GM21717 (cell line): ENCODE measurements at regions not wholly inside any gene's neighbourhood (a gene's known extent, or its start where the extent isn't known, plus 50 kb on each side); places are given as distances from the start of the nearest gene placed in this dataset.
A peak's percentile ranks its signal among the peaks of the same experiment; 100 is the strongest.
"Not testable (repeated sequence)": the region's sequence is repeated elsewhere in the genome, so short reads cannot be mapped to it uniquely, and the experiment has no call there.

Experiments used
- ATAC-seq: cut with Tn5 transposase; IDR thresholded peaks from one replicate; pipeline ENCODE4 v1.9.1; 2021; ENCODE audit warnings: mild to moderate bottlenecking, moderate library complexity; ENCODE audit not compliant: unreplicated experiment

GRCh38 chr1:200496937-200497336 is 87.1 kb upstream of the ZNF281 start:
- ATAC-seq: no peak

GRCh38 chr1:200495901-200496300 is 86.1 kb upstream of the ZNF281 start:
- ATAC-seq: no peak

GRCh38 chr1:200493344-200493743 is 83.5 kb upstream of the ZNF281 start:
- no peak for ATAC-seq

GRCh38 chr1:200491103-200491502 is 81.3 kb upstream of the ZNF281 start:
- no peak for ATAC-seq

GRCh38 chr1:200490183-200490582 is 80.3 kb upstream of the ZNF281 start:
- no peak for ATAC-seq

- ATAC-seq: peak; percentile 56
Observed at GRCh38 chr1:200488375-200489165, 78.7 kb upstream of the ZNF281 start.

GRCh38 chr1:200487650-200488049 is 77.8 kb upstream of the ZNF281 start:
- ATAC-seq: no peak

GRCh38 chr1:200486634-200487033 is 76.8 kb upstream of the ZNF281 start:
- no peak for ATAC-seq

- ATAC-seq: not testable (repeated sequence)
Observed at GRCh38 chr1:200484438-200484946, 74.7 kb upstream of the ZNF281 start.

GRCh38 chr1:200483491-200484143 is 73.8 kb upstream of the ZNF281 start:
- ATAC-seq: peak; percentile 98

- no peak for ATAC-seq
Observed at GRCh38 chr1:200480964-200481363, 71.1 kb upstream of the ZNF281 start.

GRCh38 chr1:200479816-200480215 is 70.0 kb upstream of the ZNF281 start:
- no peak for ATAC-seq

- ATAC-seq: no peak
Observed at GRCh38 chr1:200478945-200479558, 69.2 kb upstream of the ZNF281 start.

GRCh38 chr1:200478239-200478623 is 68.4 kb upstream of the ZNF281 start:
- no peak for ATAC-seq

GRCh38 chr1:200474633-200475032 is 64.8 kb upstream of the ZNF281 start:
- ATAC-seq: no peak

- peak; percentile 85 for ATAC-seq
Observed at GRCh38 chr1:200473698-200474371, 64.0 kb upstream of the ZNF281 start.

GRCh38 chr1:200471739-200472138 is 61.9 kb upstream of the ZNF281 start:
- no peak for ATAC-seq

- no peak for ATAC-seq
Observed at GRCh38 chr1:200468264-200469001, 58.6 kb upstream of the ZNF281 start.

GRCh38 chr1:200464784-200465400 is 55.1 kb upstream of the ZNF281 start:
- ATAC-seq: no peak
